Activated CD4-positive, alpha-beta T cell treated with anti-CD3 and anti-CD28 coated beads, Interleukin-2, amount 10 ng/mL, durations not matched to agents 7 days and 5 days (primary cell): ENCODE measurements at regions not wholly inside any gene's neighbourhood (a gene's known extent, or its start where the extent isn't known, plus 50 kb on each side); places are given as distances from the start of the nearest gene placed in this dataset.
"Not testable (repeated sequence)": the region's sequence is repeated elsewhere in the genome, so short reads cannot be mapped to it uniquely, and the experiment has no call there.

Source experiments
- CTCF ChIA-PET: fragments of 350-600 bp; sonication (Branson Sonifier 250); formaldehyde crosslinking; loops from one replicate; lab custom pipeline; 2021; ENCODE audit warnings: antibody characterized with exemption; lab: Charles Lee
- POLR2A ChIA-PET: fragments of 350-600 bp; sonication (Branson Sonifier 250); formaldehyde crosslinking; loops from one replicate; lab custom pipeline; 2021; ENCODE audit warnings: antibody characterized with exemption; lab: Charles Lee
- DNase-seq: peaks from one replicate; pipeline ENCODE4 v3.0.0-alpha.2; 2020
- H3K27ac Mint-ChIP-seq: one replicate; pipeline ENCODE4 v1.8.0; 2021; ENCODE audit warnings: mild to moderate bottlenecking, moderate library complexity, mixed read lengths
- H3K27me3 Mint-ChIP-seq: one replicate; pipeline ENCODE4 v1.8.0; 2021; ENCODE audit warnings: mixed read lengths
- H3K36me3 Mint-ChIP-seq: one replicate; pipeline ENCODE4 v1.8.0; 2021; ENCODE audit warnings: low read depth, mixed read lengths
- H3K4me1 Mint-ChIP-seq: one replicate; pipeline ENCODE4 v1.8.0; 2021; ENCODE audit warnings: mixed read lengths
- H3K4me3 Mint-ChIP-seq: one replicate; pipeline ENCODE4 v1.8.0; 2021; ENCODE audit warnings: mild to moderate bottlenecking, moderate library complexity, mixed read lengths
- H3K9me3 Mint-ChIP-seq: one replicate; pipeline ENCODE4 v1.8.0; 2021; ENCODE audit warnings: mixed read lengths

GRCh38 chr6:94584211-94584610 lies 993.1 kb upstream of the MANEA start:
- POLR2A ChIA-PET = no interaction called here
- DNase-seq = no peak
- H3K27ac Mint-ChIP-seq = no peak overlapping the region
- no peaks in the 10 kb centered on the region for H3K9me3 Mint-ChIP-seq
- H3K36me3 Mint-ChIP-seq = no peaks in the 10 kb centered on the region
- no peaks in the 10 kb centered on the region for H3K27me3 Mint-ChIP-seq
- H3K4me3 Mint-ChIP-seq = no peak overlapping the region
- CTCF ChIA-PET = no interaction called here
- H3K4me1 Mint-ChIP-seq = no peaks in the 10 kb centered on the region

DNA sequence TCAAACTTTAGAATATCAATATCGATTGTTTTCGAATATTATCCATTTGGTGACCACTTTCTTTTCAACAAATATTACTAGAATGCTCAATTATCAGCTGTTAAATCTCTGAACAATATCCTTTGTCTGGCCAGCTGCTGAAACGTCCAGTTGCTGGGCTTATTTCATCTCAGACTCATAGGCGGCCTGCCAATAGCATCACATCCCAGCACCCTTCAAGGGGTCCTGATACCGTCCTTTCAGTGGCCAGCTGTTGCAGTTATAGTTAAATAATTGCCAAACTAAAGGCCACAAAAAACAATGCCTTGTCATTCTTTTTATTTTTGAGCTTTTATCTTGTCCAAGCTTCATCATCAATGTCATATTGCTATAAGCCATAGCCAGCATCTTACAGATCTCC lies 1006.8 kb upstream of the MANEA start:
- peaks cover 3% of the 10 kb centered on the region for H3K9me3 Mint-ChIP-seq
- POLR2A ChIA-PET = no interaction called here
- CTCF ChIA-PET = no interaction called here

DNA sequence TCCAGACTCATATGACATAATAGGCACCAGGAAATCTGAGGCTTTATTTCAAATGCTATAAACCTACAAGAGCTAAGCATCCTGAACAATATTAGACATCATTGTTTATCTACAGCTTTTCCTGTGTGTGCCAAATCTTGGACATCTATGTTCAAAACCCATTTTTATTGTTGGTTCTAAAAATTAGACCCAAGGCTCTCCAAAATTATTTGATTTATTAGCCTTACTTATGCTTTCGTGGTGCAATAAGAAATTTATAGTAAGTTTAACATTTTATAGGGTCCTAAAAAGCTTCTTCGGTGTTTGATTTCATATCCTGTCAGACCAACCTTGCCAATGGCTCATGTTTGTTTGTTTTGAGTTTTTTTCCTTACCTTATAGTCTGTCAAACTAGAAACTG lies 1014.5 kb upstream of the MANEA start:
- Mint-ChIP-seq H3K36me3 (no peaks in the 10 kb centered on the region), H3K4me1 (no peaks in the 10 kb centered on the region), H3K9me3 (no peaks in the 10 kb centered on the region), H3K27me3 (no peaks in the 10 kb centered on the region), H3K4me3 (no peak overlapping the region), H3K27ac (no peak overlapping the region)
- ChIA-PET CTCF (no interaction called here), POLR2A (no interaction called here)
- DNase-seq = no peak

More for the DNA sequence above, 1006.8 kb upstream of the MANEA start:
- Mint-ChIP-seq H3K27ac (no peak overlapping the region), H3K4me3 (no peak overlapping the region), H3K27me3 (no peaks in the 10 kb centered on the region), H3K4me1 (no peaks in the 10 kb centered on the region), H3K36me3 (no peaks in the 10 kb centered on the region)
- no peak for DNase-seq

DNA sequence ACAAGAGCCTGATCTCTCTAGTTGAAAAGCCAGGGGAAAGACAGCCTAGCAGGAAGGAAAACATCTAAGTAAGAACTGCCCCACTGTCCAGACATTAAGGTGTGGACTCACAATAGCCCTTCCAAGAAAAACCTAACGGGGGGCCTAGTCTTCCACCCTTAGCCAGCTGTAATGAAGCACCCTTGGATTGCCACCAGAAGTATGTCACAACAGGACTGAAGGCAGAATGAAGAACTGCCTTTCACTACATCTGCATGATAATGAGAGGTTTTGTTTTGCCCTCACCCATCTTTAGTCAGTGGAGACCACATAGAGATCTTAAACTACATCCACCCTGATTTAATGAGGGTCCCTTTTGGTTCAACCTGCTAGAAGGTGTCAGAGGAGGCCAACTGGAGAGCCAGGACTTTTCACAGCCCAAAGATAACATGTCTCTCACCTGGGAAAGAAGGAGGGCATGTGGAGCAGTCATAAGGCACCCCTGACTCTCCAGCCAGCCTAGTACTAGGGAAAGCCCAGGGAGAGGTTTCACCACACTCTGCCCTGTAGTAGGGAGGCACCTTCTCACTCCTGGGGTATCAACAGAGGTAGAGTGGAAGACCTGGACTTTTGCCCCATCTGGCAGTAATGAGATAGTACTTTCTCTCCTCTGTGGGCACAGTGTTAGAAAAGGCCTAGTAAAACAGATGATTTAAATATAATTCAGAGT lies 1017.4 kb upstream of the MANEA start:
- Mint-ChIP-seq H3K27me3 (no peaks in the 10 kb centered on the region), H3K27ac (no peak overlapping the region), H3K36me3 (no peaks in the 10 kb centered on the region), H3K9me3 (peaks cover 5% of the 10 kb centered on the region), H3K4me1 (no peaks in the 10 kb centered on the region), H3K4me3 (no peak overlapping the region)
- ChIA-PET CTCF (no interaction called here), POLR2A (no interaction called here)
- DNase-seq = no peak

DNA sequence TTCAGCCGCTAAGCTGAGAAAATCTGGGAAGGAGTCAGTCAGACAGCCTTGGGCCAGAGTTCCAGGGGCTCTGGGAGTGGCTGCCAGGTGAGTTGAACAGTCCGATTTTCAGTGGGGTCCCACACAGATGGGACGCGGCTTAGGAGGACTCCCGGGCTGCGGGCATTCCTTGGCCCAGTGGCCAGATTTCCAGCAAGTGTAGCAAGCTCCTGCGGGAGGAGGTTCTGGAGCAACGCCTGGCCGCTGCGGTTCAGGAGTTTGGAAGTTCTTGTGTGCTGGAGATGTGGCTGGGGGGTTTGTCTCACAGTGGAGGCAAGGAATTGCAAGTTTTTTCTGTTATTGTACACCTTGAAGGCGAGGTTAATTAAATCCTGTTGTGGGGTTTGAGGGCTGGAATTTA lies 1020.1 kb upstream of the MANEA start:
- H3K27me3 Mint-ChIP-seq, H3K4me1 Mint-ChIP-seq, H3K36me3 Mint-ChIP-seq, POLR2A ChIA-PET, DNase-seq, CTCF ChIA-PET, H3K27ac Mint-ChIP-seq, H3K4me3 Mint-ChIP-seq: not testable (repeated sequence)
- peaks cover 11% of the 10 kb centered on the region for H3K9me3 Mint-ChIP-seq

- Mint-ChIP-seq H3K9me3 (no peaks in the 10 kb centered on the region), H3K4me3 (no peak overlapping the region), H3K27ac (no peak overlapping the region), H3K27me3 (no peaks in the 10 kb centered on the region), H3K36me3 (no peaks in the 10 kb centered on the region), H3K4me1 (no peaks in the 10 kb centered on the region)
- POLR2A ChIA-PET = no interaction called here
- DNase-seq = no peak
- CTCF ChIA-PET = no interaction called here
Observed at GRCh38 chr6:94548201-94548600, 1029.1 kb upstream of the MANEA start.

- H3K9me3 Mint-ChIP-seq = peaks cover 11% of the 10 kb centered on the region
- H3K4me3 Mint-ChIP-seq = no peak overlapping the region
- no peaks in the 10 kb centered on the region for H3K36me3 Mint-ChIP-seq
- POLR2A ChIA-PET = no interaction called here
- no peak overlapping the region for H3K27ac Mint-ChIP-seq
- H3K27me3 Mint-ChIP-seq = no peaks in the 10 kb centered on the region
- DNase-seq = no peak
- CTCF ChIA-PET = no interaction called here
- peaks cover 3% of the 10 kb centered on the region for H3K4me1 Mint-ChIP-seq
Observed at GRCh38 chr6:94535798-94536197, 1041.5 kb upstream of the MANEA start.

- DNase-seq = no peak
- H3K36me3 Mint-ChIP-seq = no peaks in the 10 kb centered on the region
- no peaks in the 10 kb centered on the region for H3K4me1 Mint-ChIP-seq
- ChIA-PET CTCF (no interaction called here), POLR2A (no interaction called here)
- peaks cover 6% of the 10 kb centered on the region for H3K9me3 Mint-ChIP-seq
- H3K27ac Mint-ChIP-seq = no peak overlapping the region
- H3K4me3 Mint-ChIP-seq = no peak overlapping the region
- no peaks in the 10 kb centered on the region for H3K27me3 Mint-ChIP-seq
Observed at GRCh38 chr6:94511502-94512088, 1065.7 kb upstream of the MANEA start.

DNA sequence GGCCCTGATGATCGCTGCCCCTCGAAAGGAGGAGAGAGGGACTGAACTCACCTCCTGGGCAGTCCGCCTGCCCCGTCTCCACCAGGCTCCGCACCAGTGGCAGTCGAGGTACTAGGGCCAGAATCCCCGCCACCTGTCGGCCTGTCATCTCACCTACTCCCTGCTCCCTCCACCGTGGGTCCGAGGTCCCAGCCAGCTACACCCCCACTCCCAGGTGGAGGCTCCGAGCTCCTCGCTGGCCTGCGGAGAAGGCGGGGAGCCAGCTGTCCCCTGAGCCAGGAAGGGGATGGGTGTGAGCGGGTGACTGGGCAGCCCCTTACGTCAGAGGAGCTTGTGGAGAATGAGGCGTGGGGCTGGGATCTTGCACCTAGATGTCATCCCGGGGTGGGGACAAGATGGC lies 1066.5 kb upstream of the MANEA start:
- Mint-ChIP-seq H3K27me3 (no peaks in the 10 kb centered on the region), H3K4me1 (no peaks in the 10 kb centered on the region), H3K27ac (no peak overlapping the region), H3K4me3 (no peak overlapping the region), H3K36me3 (no peaks in the 10 kb centered on the region), H3K9me3 (peaks cover 6% of the 10 kb centered on the region)
- POLR2A ChIA-PET = no interaction called here
- CTCF ChIA-PET = no interaction called here
- no peak for DNase-seq

DNA sequence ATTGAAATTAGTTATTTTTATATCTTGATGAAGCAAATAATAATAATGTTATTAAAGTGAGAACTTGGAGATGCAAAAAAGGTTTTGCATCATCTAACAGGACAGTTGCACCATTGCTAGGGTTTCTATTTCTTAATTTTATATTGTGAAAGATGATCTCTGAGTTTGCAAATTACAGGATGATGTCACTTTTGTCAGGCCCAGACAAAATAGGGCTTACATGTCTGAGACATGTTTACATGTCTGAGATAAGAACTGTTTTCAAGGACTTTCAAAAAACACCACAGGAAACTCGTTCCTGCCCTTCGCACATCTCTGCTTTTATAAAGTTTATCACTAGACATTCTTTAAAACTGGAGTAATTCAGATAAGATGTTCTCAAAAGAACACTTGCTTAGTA lies 1075.8 kb upstream of the MANEA start:
- H3K4me3 Mint-ChIP-seq = no peak overlapping the region
- no peaks in the 10 kb centered on the region for H3K9me3 Mint-ChIP-seq
- no peak for DNase-seq
- no peak overlapping the region for H3K27ac Mint-ChIP-seq
- no peaks in the 10 kb centered on the region for H3K4me1 Mint-ChIP-seq
- CTCF ChIA-PET = no interaction called here
- H3K27me3 Mint-ChIP-seq = no peaks in the 10 kb centered on the region
- POLR2A ChIA-PET = no interaction called here
- no peaks in the 10 kb centered on the region for H3K36me3 Mint-ChIP-seq

- no peak for DNase-seq
- no peak overlapping the region for H3K27ac Mint-ChIP-seq
- H3K4me1 Mint-ChIP-seq = no peaks in the 10 kb centered on the region
- no peaks in the 10 kb centered on the region for H3K9me3 Mint-ChIP-seq
- no peak overlapping the region for H3K4me3 Mint-ChIP-seq
- ChIA-PET POLR2A (no interaction called here), CTCF (no interaction called here)
- no peaks in the 10 kb centered on the region for H3K36me3 Mint-ChIP-seq
- H3K27me3 Mint-ChIP-seq = no peaks in the 10 kb centered on the region
Observed at GRCh38 chr6:94498099-94498498, 1078.7 kb upstream of the EPHA7 start.

GRCh38 chr6:94494500-94494899 lies 1075.1 kb upstream of the EPHA7 start:
- H3K36me3 Mint-ChIP-seq = no peaks in the 10 kb centered on the region
- no peaks in the 10 kb centered on the region for H3K9me3 Mint-ChIP-seq
- ChIA-PET POLR2A (no interaction called here), CTCF (no interaction called here)
- no peak overlapping the region for H3K4me3 Mint-ChIP-seq
- no peak for DNase-seq
- no peaks in the 10 kb centered on the region for H3K4me1 Mint-ChIP-seq
- no peak overlapping the region for H3K27ac Mint-ChIP-seq
- no peaks in the 10 kb centered on the region for H3K27me3 Mint-ChIP-seq

GRCh38 chr6:94487371-94487770 lies 1068.0 kb upstream of the EPHA7 start:
- ChIA-PET POLR2A (no interaction called here), CTCF (no interaction called here)
- Mint-ChIP-seq H3K36me3 (no peaks in the 10 kb centered on the region), H3K4me3 (no peak overlapping the region), H3K4me1 (no peaks in the 10 kb centered on the region), H3K27ac (no peak overlapping the region), H3K27me3 (no peaks in the 10 kb centered on the region), H3K9me3 (no peaks in the 10 kb centered on the region)
- DNase-seq = no peak
